ENCODE measurements at regions not wholly inside any gene's neighbourhood (a gene's known extent, or its start where the extent isn't known, plus 50 kb on each side); places are given as distances from the start of the nearest gene placed in this dataset.

DNA sequence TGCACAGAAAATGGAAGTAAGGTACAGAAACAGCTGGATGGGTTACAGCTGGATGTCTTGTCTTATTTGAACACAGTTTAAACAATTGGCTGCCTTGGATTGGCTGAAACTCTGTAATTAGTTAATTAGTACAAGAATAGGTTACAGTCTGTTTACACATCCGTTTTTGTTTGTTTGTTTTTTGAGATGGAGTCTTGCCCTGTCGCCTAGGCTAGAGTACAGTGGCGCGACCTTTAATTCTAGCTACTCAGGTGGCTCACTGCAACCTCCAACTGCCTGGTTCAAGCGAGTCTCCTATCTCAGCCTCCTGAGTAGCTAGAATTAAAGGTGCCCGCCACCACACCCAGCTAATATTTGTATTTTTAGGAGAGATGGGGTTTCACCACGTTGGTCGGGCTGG lies 368.7 kb upstream of the KLF4 start:
- TF ChIP-seq, protein P1, sequence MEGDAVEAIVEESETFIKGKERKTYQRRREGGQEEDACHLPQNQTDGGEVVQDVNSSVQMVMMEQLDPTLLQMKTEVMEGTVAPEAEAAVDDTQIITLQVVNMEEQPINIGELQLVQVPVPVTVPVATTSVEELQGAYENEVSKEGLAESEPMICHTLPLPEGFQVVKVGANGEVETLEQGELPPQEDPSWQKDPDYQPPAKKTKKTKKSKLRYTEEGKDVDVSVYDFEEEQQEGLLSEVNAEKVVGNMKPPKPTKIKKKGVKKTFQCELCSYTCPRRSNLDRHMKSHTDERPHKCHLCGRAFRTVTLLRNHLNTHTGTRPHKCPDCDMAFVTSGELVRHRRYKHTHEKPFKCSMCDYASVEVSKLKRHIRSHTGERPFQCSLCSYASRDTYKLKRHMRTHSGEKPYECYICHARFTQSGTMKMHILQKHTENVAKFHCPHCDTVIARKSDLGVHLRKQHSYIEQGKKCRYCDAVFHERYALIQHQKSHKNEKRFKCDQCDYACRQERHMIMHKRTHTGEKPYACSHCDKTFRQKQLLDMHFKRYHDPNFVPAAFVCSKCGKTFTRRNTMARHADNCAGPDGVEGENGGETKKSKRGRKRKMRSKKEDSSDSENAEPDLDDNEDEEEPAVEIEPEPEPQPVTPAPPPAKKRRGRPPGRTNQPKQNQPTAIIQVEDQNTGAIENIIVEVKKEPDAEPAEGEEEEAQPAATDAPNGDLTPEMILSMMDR (IDR thresholded peaks at IDR 0.05): no peak
- no peak for ATAC-seq (ENCODE audit: low FRiP score)

DNA sequence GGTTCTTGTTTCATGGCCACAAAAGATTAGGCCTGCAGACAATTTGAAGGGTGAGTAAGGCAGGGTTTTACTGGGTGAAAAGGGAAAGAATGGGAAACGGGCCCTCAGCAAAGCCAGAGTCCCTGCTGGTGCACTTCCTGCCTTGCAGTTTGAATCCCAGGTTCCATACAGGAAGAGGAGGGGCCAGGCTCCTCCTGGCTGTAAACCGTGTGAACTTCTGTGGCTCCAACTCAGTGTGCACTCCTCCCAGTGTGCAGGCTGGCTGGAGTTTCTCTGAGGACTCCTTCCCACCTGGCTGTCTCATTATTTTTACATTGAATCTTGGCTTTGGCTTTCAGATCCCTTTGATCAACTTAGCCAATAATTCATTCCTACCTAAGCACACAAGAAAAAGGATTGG lies 367.1 kb upstream of the KLF4 start:
- TF ChIP-seq, protein P1 (IDR thresholded peaks at IDR 0.05): no peak
- ATAC-seq (ENCODE audit: low FRiP score): no peak

More for the DNA sequence above, 368.7 kb upstream of the KLF4 start:
- DNase-seq (ENCODE audit: low spot score): no peak

GRCh38 chr9:107855164-107855563 lies 365.6 kb upstream of the KLF4 start:
- TF ChIP-seq, protein P1 (IDR thresholded peaks at IDR 0.05): no peak

More for the DNA sequence above, 367.1 kb upstream of the KLF4 start:
- no peak for DNase-seq (ENCODE audit: low spot score)

DNA sequence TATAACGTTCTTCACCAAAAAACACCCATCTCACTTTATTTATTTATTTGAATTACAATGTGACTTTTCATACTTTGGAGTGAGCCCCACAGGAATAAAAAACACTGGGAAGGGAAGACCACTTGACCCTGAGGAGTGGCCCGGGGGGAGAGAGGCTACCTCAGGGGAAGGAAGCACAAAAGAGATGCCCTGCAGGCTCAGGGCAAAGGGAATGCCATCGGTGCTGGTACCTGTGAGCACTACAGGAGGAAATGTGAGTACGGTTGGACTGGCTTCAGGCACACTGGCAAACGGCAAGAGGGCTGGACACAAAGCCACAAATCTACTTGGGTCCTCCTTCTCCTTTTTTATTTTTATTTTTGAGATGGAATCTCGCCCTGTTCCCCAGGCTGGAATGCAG lies 363.9 kb upstream of the KLF4 start:
- DNase-seq (ENCODE audit: low spot score) (no peak), ATAC-seq (ENCODE audit: low FRiP score) (no peak)
- TF ChIP-seq, protein P1 (IDR thresholded peaks at IDR 0.05): no peak

More at GRCh38 chr9:107855164-107855563, 365.6 kb upstream of the KLF4 start:
- ATAC-seq (ENCODE audit: low FRiP score) (no peak), DNase-seq (ENCODE audit: low spot score) (no peak)

- ATAC-seq (ENCODE audit: low FRiP score) (no peak), DNase-seq (ENCODE audit: low spot score) (no peak)
- TF ChIP-seq, protein P1 (IDR thresholded peaks at IDR 0.05): no peak
Observed at GRCh38 chr9:107852891-107853290, 363.3 kb upstream of the KLF4 start.

- no peak for DNase-seq (ENCODE audit: low spot score)
- no peak for ATAC-seq (ENCODE audit: low FRiP score)
- TF ChIP-seq, protein P1 (IDR thresholded peaks at IDR 0.05): no peak
Observed at GRCh38 chr9:107850653-107851052, 361.1 kb upstream of the KLF4 start.
